ENCODE measurements at regions not wholly inside any gene's neighbourhood (a gene's known extent, or its start where the extent isn't known, plus 50 kb on each side); places are given as distances from the start of the nearest gene placed in this dataset.
A peak's percentile ranks its signal among the peaks of the same experiment; 100 is the strongest.
"Not testable (repeated sequence)": the region's sequence is repeated elsewhere in the genome, so short reads cannot be mapped to it uniquely, and the experiment has no call there.

DNA sequence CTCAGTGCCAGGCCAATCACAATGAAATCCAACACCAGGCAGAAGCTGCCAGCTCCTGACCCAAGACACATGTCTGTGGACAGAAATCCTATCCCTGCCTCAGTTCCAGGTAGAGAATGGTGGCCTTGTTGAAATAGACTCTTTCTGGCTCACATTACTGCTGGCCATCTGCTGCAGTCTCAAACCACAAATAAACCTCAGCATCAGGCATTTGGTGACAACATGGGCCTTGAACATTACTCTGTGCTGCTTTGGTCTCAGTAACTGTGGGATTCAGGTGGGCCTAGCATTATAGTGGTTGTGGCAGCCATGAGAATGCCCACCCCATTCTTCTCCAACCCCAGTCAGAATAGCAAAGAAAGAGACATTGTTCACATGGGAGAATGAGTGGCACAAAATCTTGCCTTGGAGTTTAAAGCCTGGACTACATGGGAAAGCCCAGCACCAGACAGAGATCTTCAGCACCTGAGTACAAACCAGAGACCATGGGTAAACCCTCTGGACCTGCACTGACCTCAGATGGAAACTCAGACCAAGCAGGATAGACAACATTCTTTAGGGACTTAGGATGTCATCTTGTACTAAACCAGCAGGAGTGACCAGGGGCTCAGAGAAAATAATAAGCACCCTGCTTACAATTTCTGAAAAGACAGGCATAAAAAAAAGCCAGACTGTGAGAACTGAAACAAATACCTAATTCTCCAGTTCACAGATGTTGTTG lies 50.4 kb upstream of the TRAM1L1 start:
- BruUV-seq (replicated peaks), result no TSS peak
- intact Hi-C loops (cut with micrococcal nuclease), result loop anchor here (10.0 kb wide), 1 partner anchor 559 kb away; no protein-coding TSS in a partner anchor
- Mint-ChIP-seq H3K27ac (ENCODE audit: low read depth, unreplicated experiment) (no peak overlapping the region), H3K9me3 (ENCODE audit: unreplicated experiment) (no peaks in the 10 kb centered on the region), H3K4me3 (ENCODE audit: unreplicated experiment) (no peak overlapping the region), H3K27me3 (ENCODE audit: insufficient read depth, unreplicated experiment) (no peaks in the 10 kb centered on the region), H3K36me3 (ENCODE audit: insufficient read depth, unreplicated experiment) (no peaks in the 10 kb centered on the region), H3K4me1 (ENCODE audit: insufficient read depth, unreplicated experiment) (peaks cover 13% of the 10 kb centered on the region)
- TF ChIP-seq, protein P1, sequence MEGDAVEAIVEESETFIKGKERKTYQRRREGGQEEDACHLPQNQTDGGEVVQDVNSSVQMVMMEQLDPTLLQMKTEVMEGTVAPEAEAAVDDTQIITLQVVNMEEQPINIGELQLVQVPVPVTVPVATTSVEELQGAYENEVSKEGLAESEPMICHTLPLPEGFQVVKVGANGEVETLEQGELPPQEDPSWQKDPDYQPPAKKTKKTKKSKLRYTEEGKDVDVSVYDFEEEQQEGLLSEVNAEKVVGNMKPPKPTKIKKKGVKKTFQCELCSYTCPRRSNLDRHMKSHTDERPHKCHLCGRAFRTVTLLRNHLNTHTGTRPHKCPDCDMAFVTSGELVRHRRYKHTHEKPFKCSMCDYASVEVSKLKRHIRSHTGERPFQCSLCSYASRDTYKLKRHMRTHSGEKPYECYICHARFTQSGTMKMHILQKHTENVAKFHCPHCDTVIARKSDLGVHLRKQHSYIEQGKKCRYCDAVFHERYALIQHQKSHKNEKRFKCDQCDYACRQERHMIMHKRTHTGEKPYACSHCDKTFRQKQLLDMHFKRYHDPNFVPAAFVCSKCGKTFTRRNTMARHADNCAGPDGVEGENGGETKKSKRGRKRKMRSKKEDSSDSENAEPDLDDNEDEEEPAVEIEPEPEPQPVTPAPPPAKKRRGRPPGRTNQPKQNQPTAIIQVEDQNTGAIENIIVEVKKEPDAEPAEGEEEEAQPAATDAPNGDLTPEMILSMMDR (IDR thresholded peaks at IDR 0.05; ENCODE audit: unreplicated experiment), result no peak
- no peak for DNase-seq (ENCODE audit: unreplicated experiment)
- CTCF ChIA-PET, result interaction anchor here (0.6 to 2.5 kb wide), 13 partner anchors 8 to 1089 kb away, joined by 3 to 54 read pairs (median 4); partner anchors contain the start of gene NDST3
- POLR2A ChIA-PET, result interaction anchor here (1.2 kb wide), 1 partner anchor 420 kb away, joined by 4 read pairs; no protein-coding TSS in a partner anchor

GRCh38 chr4:117137145-117137544 lies 51.8 kb upstream of the TRAM1L1 start:
- H3K9me3 Mint-ChIP-seq (ENCODE audit: unreplicated experiment), result no peaks in the 10 kb centered on the region
- no TSS peak for BruUV-seq (replicated peaks)
- ChIA-PET CTCF (interaction anchor here (0.5 to 0.7 kb wide), 2 partner anchors 897 to 1944 kb away, joined by 3 read pairs; no protein-coding TSS in a partner anchor), POLR2A (interaction anchor here (0.6 to 0.7 kb wide), 2 partner anchors 403 to 543 kb away, joined by 4 read pairs; no protein-coding TSS in a partner anchor)
- no peaks in the 10 kb centered on the region for H3K27me3 Mint-ChIP-seq (ENCODE audit: insufficient read depth, unreplicated experiment)
- TF ChIP-seq, protein P1 (IDR thresholded peaks at IDR 0.05; ENCODE audit: unreplicated experiment), result no peak
- peak; percentile 88 for DNase-seq (ENCODE audit: unreplicated experiment)
- no peak overlapping the region for H3K4me3 Mint-ChIP-seq (ENCODE audit: unreplicated experiment)
- H3K4me1 Mint-ChIP-seq (ENCODE audit: insufficient read depth, unreplicated experiment), result peaks cover 13% of the 10 kb centered on the region
- intact Hi-C loops (cut with micrococcal nuclease), result loop anchor here (1.0 to 10.0 kb wide), 2 partner anchors 558 to 1133 kb away; no protein-coding TSS in a partner anchor
- H3K36me3 Mint-ChIP-seq (ENCODE audit: insufficient read depth, unreplicated experiment), result no peaks in the 10 kb centered on the region
- H3K27ac Mint-ChIP-seq (ENCODE audit: low read depth, unreplicated experiment), result no peak overlapping the region

DNA sequence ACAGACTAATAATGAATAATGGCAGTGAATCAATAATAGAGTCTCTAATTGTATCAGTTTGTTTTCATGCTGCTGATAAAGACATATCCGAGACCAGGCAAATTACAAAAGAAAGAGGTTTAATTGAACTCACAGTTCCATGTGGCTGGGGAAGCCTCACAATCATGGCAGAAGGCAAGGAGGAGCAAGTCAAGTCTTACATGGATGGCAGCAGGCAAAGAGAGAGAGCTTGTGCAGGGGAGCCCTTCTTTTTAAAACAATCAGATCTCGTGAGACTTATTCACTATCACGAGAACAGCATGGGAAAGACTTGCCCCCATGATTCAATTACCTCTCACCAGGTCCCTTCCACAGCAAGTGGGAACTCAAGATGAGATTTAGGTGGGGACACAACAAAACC lies 53.4 kb upstream of the TRAM1L1 start:
- CTCF ChIA-PET, result interaction anchor here (0.7 kb wide), 1 partner anchor 700 kb away, joined by 3 read pairs; no protein-coding TSS in a partner anchor
- H3K36me3 Mint-ChIP-seq (ENCODE audit: insufficient read depth, unreplicated experiment); H3K27ac Mint-ChIP-seq (ENCODE audit: low read depth, unreplicated experiment); BruUV-seq (replicated peaks); H3K27me3 Mint-ChIP-seq (ENCODE audit: insufficient read depth, unreplicated experiment); H3K9me3 Mint-ChIP-seq (ENCODE audit: unreplicated experiment); DNase-seq (ENCODE audit: unreplicated experiment); POLR2A ChIA-PET; H3K4me3 Mint-ChIP-seq (ENCODE audit: unreplicated experiment): not testable (repeated sequence)
- peaks cover 13% of the 10 kb centered on the region for H3K4me1 Mint-ChIP-seq (ENCODE audit: insufficient read depth, unreplicated experiment)
- intact Hi-C loops (cut with micrococcal nuclease), result loop anchor here (10.0 kb wide), 1 partner anchor 556 kb away; no protein-coding TSS in a partner anchor

- Mint-ChIP-seq H3K4me1 (ENCODE audit: insufficient read depth, unreplicated experiment) (no peaks in the 10 kb centered on the region), H3K4me3 (ENCODE audit: unreplicated experiment) (no peak overlapping the region), H3K27me3 (ENCODE audit: insufficient read depth, unreplicated experiment) (no peaks in the 10 kb centered on the region), H3K9me3 (ENCODE audit: unreplicated experiment) (peaks cover 7% of the 10 kb centered on the region), H3K36me3 (ENCODE audit: insufficient read depth, unreplicated experiment) (no peaks in the 10 kb centered on the region), H3K27ac (ENCODE audit: low read depth, unreplicated experiment) (no peak overlapping the region)
- CTCF ChIA-PET, result interaction anchor here (0.6 kb wide), 1 partner anchor 296 kb away, joined by 4 read pairs; no protein-coding TSS in a partner anchor
- no TSS peak for BruUV-seq (replicated peaks)
- DNase-seq (ENCODE audit: unreplicated experiment), result no peak
- TF ChIP-seq, protein P1 (IDR thresholded peaks at IDR 0.05; ENCODE audit: unreplicated experiment), result no peak
- intact Hi-C loops (cut with micrococcal nuclease), result no loop called here
- POLR2A ChIA-PET, result interaction anchor here (0.6 kb wide), 1 partner anchor 84 kb away, joined by 3 read pairs; no protein-coding TSS in a partner anchor
These were observed 68.9 kb upstream of the TRAM1L1 start for GRCh38 chr4:117154251-117154650.

Measured in MCF 10A (cell line).